ENCODE measurements at regions not wholly inside any gene's neighbourhood (a gene's known extent, or its start where the extent isn't known, plus 50 kb on each side); places are given as distances from the start of the nearest gene placed in this dataset.

- no peak for TF ChIP-seq POLR2AphosphoS5 (IDR thresholded peaks at IDR 0.05; ENCODE audit: low read depth)
- TF ChIP-seq REST (IDR thresholded peaks at IDR 0.05; ENCODE audit: insufficient replicate concordance, low read depth) = no peak
- no peak for TF ChIP-seq CTCF (IDR thresholded peaks at IDR 0.05; ENCODE audit: insufficient read depth, low read length)
- TF ChIP-seq GABPA (IDR thresholded peaks at IDR 0.05; ENCODE audit: low read depth) = no peak
- TF ChIP-seq SPI1 (IDR thresholded peaks at IDR 0.05; ENCODE audit: borderline replicate concordance, low read depth) = no peak
Observed at GRCh38 chr22:48892578-48893287, 934.9 kb downstream of the BRD1 start.

Data from HL-60 (cell line).